Caco-2 (cell line): ENCODE measurements at regions not wholly inside any gene's neighbourhood (a gene's known extent, or its start where the extent isn't known, plus 50 kb on each side); places are given as distances from the start of the nearest gene placed in this dataset.

Source experiments
- BruUV-seq: library from RNA; stranded (reverse); fragments of 400-500 nt; replicated peaks from 2 replicates; lab custom pipeline; 2021; lab: Mats Ljungman, UMichigan
- CTCF ChIA-PET: fragments of 300-600 bp; sonication (Branson Sonifier 250); formaldehyde crosslinking; loops from one replicate; lab custom pipeline; 2022; ENCODE audit warnings: antibody characterized with exemption; lab: Charles Lee
- POLR2A ChIA-PET: fragments of 300-600 bp; sonication (Branson Sonifier 250); formaldehyde crosslinking; loops from one replicate; lab custom pipeline; 2022; ENCODE audit warnings: antibody characterized with exemption; lab: Charles Lee
- DNase-seq, 2 experiments: peaks; one replicate each; pipeline versions ENCODE4 v3.0.0 to v3.0.0-alpha.2; 2020 to 2022
- H3K27me3 ChIP-seq: replicated peaks from 2 replicates; pipeline ENCODE4 v1.6.0; 2011; ENCODE audit warnings: low read length; ENCODE audit not compliant: control insufficient read depth, insufficient read depth
- H3K36me3 ChIP-seq: 2 replicates; pipeline ENCODE4 v1.5.1; 2011; ENCODE audit warnings: low read length; ENCODE audit not compliant: control insufficient read depth, insufficient read depth
- H3K4me1 ChIP-seq: fragments of 250-450 bp; sonication (Bioruptor Pico); 2 replicates; pipeline ENCODE4 v1.5.1; 2020; ENCODE audit warnings: mild to moderate bottlenecking
- H3K4me3 ChIP-seq: 2 replicates; pipeline ENCODE4 v1.5.1; 2011; ENCODE audit warnings: low read depth, mild to moderate bottlenecking, control low read depth, low read length
- H3K9me3 ChIP-seq: fragments of 250-450 bp; sonication (Bioruptor Pico); 2 replicates; pipeline ENCODE4 v1.5.1; 2020; ENCODE audit warnings: mild to moderate bottlenecking, moderate library complexity
- H3K27ac Mint-ChIP-seq: one replicate; pipeline ENCODE4 v1.8.0; 2022; ENCODE audit warnings: mixed read lengths; ENCODE audit not compliant: unreplicated experiment
- H3K27me3 Mint-ChIP-seq: one replicate; pipeline ENCODE4 v1.8.0; 2022; ENCODE audit warnings: mixed read lengths; ENCODE audit not compliant: insufficient read depth, unreplicated experiment
- H3K36me3 Mint-ChIP-seq: one replicate; pipeline ENCODE4 v1.8.0; 2022; ENCODE audit warnings: mild to moderate bottlenecking, mixed read lengths; ENCODE audit not compliant: insufficient read depth, unreplicated experiment
- H3K4me1 Mint-ChIP-seq: one replicate; pipeline ENCODE4 v1.8.0; 2022; ENCODE audit warnings: low read depth, mixed read lengths; ENCODE audit not compliant: unreplicated experiment
- H3K4me3 Mint-ChIP-seq: one replicate; pipeline ENCODE4 v1.8.0; 2022; ENCODE audit warnings: mild to moderate bottlenecking, moderate library complexity, mixed read lengths; ENCODE audit not compliant: unreplicated experiment
- H3K9me3 Mint-ChIP-seq: one replicate; pipeline ENCODE4 v1.8.0; 2022; ENCODE audit warnings: mixed read lengths; ENCODE audit not compliant: unreplicated experiment
- intact Hi-C: fragments of 100-400 bp; cut with micrococcal nuclease; formaldehyde crosslinking; loops from one replicate; pipeline ENCODE4 v1.10.0; 2022; ENCODE audit not compliant: unreplicated experiment
- TF ChIP-seq, protein P1 (sequence below), 2 experiments: fragments of 200-600 bp in 1 of 2; IDR thresholded peaks; 1 replicate in 1 of 2; 2 replicates in 1 of 2; pipeline versions ENCODE4 v1.5.1 to v1.8.0; 2011 to 2022; ENCODE audit warnings: antibody characterized with exemption in 1 of 2, control low read depth in 1 of 2, inconsistent platforms in 1 of 2, low read depth in 1 of 2, low read length in 1 of 2, mild to moderate bottlenecking in 1 of 2, moderate library complexity in 1 of 2; ENCODE audit not compliant: insufficient read depth in 1 of 2, severe bottlenecking in 1 of 2, unreplicated experiment in 1 of 2

DNA sequence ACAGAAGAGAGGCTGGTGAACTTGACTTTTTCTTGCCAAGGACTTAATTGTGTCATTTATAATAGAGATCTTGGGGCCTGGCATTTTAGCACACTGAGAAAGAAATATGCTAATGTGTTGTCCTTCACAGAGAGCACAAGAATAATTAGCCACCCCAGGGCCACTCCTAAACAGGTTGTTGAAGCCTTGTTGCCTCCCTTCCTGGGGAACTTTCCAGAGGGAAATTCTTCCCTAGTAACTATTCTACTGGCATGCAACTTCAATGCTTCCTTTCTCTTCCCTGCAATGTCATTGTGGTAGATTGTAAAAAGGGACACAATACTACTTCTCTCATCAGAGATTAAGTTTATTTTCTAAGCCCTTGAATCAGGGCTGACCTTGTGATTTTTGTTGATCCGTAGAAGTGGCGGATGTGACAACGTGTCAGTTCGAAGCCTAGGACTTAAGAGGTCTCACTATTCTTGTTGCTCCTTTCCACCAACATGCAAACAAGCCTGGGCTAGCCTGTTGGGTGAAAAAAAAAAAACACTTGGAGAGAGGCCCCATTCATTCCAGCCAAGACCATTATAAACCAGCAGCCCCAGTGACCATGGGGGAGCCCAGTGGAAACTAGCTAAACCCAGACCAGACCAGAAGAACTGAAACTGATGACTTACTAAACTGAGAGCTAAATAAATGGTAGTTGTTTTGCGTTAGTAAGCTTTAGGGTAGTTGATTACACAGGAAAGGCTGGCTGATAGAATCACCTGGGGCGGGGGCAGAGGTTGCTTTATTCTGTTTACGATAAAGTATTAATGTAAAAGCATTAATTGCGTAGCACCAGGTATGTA is 287.2 kb downstream of the SHQ1 start:
- ChIA-PET POLR2A (no interaction called here), CTCF (interaction anchor here (0.7 kb wide), 1 partner anchor 15 kb away, joined by 3 read pairs; no protein-coding TSS in a partner anchor)
- H3K4me3 ChIP-seq: no peak overlapping the region
- no peaks in the 10 kb centered on the region for H3K36me3 ChIP-seq
- Mint-ChIP-seq H3K36me3 (no peaks in the 10 kb centered on the region), H3K27me3 (no peaks in the 10 kb centered on the region), H3K27ac (no peak overlapping the region), H3K4me1 (no peaks in the 10 kb centered on the region), H3K4me3 (no peak overlapping the region), H3K9me3 (peaks cover 18% of the 10 kb centered on the region)
- intact Hi-C loops: no loop called here
- no peak for DNase-seq
- no peaks in the 10 kb centered on the region for H3K9me3 ChIP-seq
- TF ChIP-seq, protein P1, sequence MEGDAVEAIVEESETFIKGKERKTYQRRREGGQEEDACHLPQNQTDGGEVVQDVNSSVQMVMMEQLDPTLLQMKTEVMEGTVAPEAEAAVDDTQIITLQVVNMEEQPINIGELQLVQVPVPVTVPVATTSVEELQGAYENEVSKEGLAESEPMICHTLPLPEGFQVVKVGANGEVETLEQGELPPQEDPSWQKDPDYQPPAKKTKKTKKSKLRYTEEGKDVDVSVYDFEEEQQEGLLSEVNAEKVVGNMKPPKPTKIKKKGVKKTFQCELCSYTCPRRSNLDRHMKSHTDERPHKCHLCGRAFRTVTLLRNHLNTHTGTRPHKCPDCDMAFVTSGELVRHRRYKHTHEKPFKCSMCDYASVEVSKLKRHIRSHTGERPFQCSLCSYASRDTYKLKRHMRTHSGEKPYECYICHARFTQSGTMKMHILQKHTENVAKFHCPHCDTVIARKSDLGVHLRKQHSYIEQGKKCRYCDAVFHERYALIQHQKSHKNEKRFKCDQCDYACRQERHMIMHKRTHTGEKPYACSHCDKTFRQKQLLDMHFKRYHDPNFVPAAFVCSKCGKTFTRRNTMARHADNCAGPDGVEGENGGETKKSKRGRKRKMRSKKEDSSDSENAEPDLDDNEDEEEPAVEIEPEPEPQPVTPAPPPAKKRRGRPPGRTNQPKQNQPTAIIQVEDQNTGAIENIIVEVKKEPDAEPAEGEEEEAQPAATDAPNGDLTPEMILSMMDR (IDR thresholded peaks at IDR 0.05; ENCODE audit: insufficient read depth in 1 of 2, low read depth in 1 of 2, low read length in 1 of 2, severe bottlenecking in 1 of 2, unreplicated experiment in 1 of 2): no peak
- no peaks in the 10 kb centered on the region for H3K27me3 ChIP-seq
- no peaks in the 10 kb centered on the region for H3K4me1 ChIP-seq
- no TSS peak for BruUV-seq

DNA sequence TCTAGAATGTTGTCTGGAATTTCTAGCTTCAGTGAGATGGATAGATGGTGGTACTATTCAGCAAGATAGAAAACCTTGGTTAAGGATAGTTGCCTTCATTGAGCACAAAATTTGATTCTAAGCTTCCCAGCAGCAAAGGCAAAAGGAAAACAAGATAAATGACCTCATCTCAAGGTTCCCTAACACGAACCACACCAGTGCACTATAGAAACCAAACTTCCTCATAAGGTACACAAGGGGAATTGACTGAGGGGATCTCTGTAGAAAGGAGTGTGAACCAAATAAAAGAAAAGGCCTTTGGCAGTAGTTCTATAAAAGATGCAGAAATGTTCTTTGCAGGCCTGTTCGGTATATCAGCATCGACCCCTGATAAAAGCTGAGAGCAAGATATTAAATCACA is 288.9 kb downstream of the SHQ1 start:
- no peak overlapping the region for H3K4me3 Mint-ChIP-seq
- H3K36me3 ChIP-seq: no peaks in the 10 kb centered on the region
- H3K4me1 ChIP-seq: no peaks in the 10 kb centered on the region
- intact Hi-C loops: no loop called here
- H3K9me3 Mint-ChIP-seq: peaks cover 19% of the 10 kb centered on the region
- no peaks in the 10 kb centered on the region for H3K27me3 Mint-ChIP-seq
- no peak for DNase-seq
- ChIA-PET POLR2A (no interaction called here), CTCF (no interaction called here)
- H3K36me3 Mint-ChIP-seq: no peaks in the 10 kb centered on the region
- TF ChIP-seq, protein P1 (IDR thresholded peaks at IDR 0.05; ENCODE audit: insufficient read depth in 1 of 2, low read depth in 1 of 2, low read length in 1 of 2, severe bottlenecking in 1 of 2, unreplicated experiment in 1 of 2): no peak
- no TSS peak for BruUV-seq
- no peaks in the 10 kb centered on the region for H3K27me3 ChIP-seq
- no peak overlapping the region for H3K4me3 ChIP-seq
- H3K9me3 ChIP-seq: no peaks in the 10 kb centered on the region
- no peaks in the 10 kb centered on the region for H3K4me1 Mint-ChIP-seq
- no peak overlapping the region for H3K27ac Mint-ChIP-seq

DNA sequence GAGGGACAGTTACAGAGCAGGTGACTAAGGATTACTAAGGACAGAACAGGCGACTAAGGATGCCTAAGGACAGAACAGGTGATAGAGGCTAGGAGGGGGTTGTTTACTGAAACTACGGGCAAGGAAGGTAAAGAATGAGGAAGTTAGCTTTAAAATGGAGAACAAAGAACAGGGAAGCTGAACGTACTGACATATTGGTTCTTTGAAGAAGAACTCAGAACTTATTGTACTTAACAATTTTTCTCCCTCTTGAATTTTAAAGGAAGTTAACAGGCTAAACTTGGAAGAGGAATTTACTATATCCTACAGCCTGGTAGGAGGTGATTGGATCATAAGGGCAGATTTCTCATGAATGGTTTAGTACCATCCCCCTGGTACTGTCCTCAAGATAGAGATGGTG is 290.2 kb downstream of the SHQ1 start:
- Mint-ChIP-seq H3K4me3 (no peak overlapping the region), H3K9me3 (peaks cover 19% of the 10 kb centered on the region), H3K36me3 (no peaks in the 10 kb centered on the region), H3K27ac (no peak overlapping the region), H3K27me3 (no peaks in the 10 kb centered on the region), H3K4me1 (no peaks in the 10 kb centered on the region)
- intact Hi-C loops: no loop called here
- ChIA-PET POLR2A (no interaction called here), CTCF (no interaction called here)
- Histone ChIP-seq H3K4me1 (no peaks in the 10 kb centered on the region), H3K27me3 (no peaks in the 10 kb centered on the region), H3K4me3 (no peak overlapping the region), H3K36me3 (no peaks in the 10 kb centered on the region), H3K9me3 (no peaks in the 10 kb centered on the region)
- BruUV-seq: no TSS peak
- TF ChIP-seq, protein P1 (IDR thresholded peaks at IDR 0.05; ENCODE audit: insufficient read depth in 1 of 2, low read depth in 1 of 2, low read length in 1 of 2, severe bottlenecking in 1 of 2, unreplicated experiment in 1 of 2): no peak
- DNase-seq: no peak
